Memory B cell (primary cell): ENCODE measurements at regions not wholly inside any gene's neighbourhood (a gene's known extent, or its start where the extent isn't known, plus 50 kb on each side); places are given as distances from the start of the nearest gene placed in this dataset.
"Not testable (repeated sequence)": the region's sequence is repeated elsewhere in the genome, so short reads cannot be mapped to it uniquely, and the experiment has no call there.

Experiments used
- ATAC-seq: fragments of 150-1000 bp; cut with Tn5 transposase; 2 replicates; pipeline ENCODE4 v1.10.0; 2021; ENCODE audit warnings: low read depth, mild to moderate bottlenecking, moderate library complexity
- DNase-seq, 2 donors: peaks; one replicate each; pipeline ENCODE4 v3.0.0; 2022; ENCODE audit warnings: low spot score in 2 of 2
- H3K27ac Mint-ChIP-seq: one replicate; pipeline ENCODE4 v1.8.0; 2022; ENCODE audit warnings: mild to moderate bottlenecking, moderate library complexity, mixed read lengths
- H3K27me3 Mint-ChIP-seq: one replicate; pipeline ENCODE4 v1.8.0; 2022; ENCODE audit warnings: mixed read lengths
- H3K36me3 Mint-ChIP-seq: one replicate; pipeline ENCODE4 v1.8.0; 2022; ENCODE audit warnings: mild to moderate bottlenecking, mixed read lengths
- H3K4me1 Mint-ChIP-seq: one replicate; pipeline ENCODE4 v1.8.0; 2022; ENCODE audit warnings: mixed read lengths
- H3K4me3 Mint-ChIP-seq: one replicate; pipeline ENCODE4 v1.8.0; 2022; ENCODE audit warnings: mild to moderate bottlenecking, moderate library complexity, mixed read lengths
- H3K9me3 Mint-ChIP-seq: one replicate; pipeline ENCODE4 v1.8.0; 2022; ENCODE audit warnings: mixed read lengths

- ATAC-seq: no peak
- H3K4me1 Mint-ChIP-seq: peaks cover 10% of the 10 kb centered on the region
- DNase-seq: no peak
- H3K36me3 Mint-ChIP-seq: no peaks in the 10 kb centered on the region
- H3K27me3 Mint-ChIP-seq: no peaks in the 10 kb centered on the region
- no peak overlapping the region for H3K27ac Mint-ChIP-seq
- no peak overlapping the region for H3K4me3 Mint-ChIP-seq
- H3K9me3 Mint-ChIP-seq: no peaks in the 10 kb centered on the region
These were observed 62.4 kb upstream of the TNFAIP3 start for GRCh38 chr6:137804637-137805036.

DNA sequence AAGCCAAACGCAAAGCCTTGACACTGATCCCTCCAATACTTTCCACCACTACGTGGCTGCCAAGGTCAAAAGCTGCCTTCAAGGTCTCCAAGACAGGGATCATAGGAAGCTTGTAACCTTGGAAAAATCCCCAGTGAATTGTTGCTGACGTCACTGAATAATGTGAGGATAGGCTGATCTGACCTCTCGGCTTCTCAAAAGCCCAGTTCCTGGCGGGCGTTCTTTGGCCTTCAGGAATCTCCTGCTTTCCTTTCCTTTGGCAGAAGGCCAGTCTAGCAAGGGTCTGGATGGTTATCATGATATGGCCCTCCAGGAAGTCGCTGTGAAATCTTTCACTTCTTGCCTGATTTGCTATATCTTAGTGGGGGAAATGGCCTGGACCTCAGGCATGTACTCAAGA lies 61.4 kb upstream of the TNFAIP3 start:
- no peak overlapping the region for H3K4me3 Mint-ChIP-seq
- H3K27me3 Mint-ChIP-seq: no peaks in the 10 kb centered on the region
- no peak for DNase-seq
- peaks cover under 1% of the 10 kb centered on the region for H3K4me1 Mint-ChIP-seq
- ATAC-seq: no peak
- no peaks in the 10 kb centered on the region for H3K9me3 Mint-ChIP-seq
- no peak overlapping the region for H3K27ac Mint-ChIP-seq
- H3K36me3 Mint-ChIP-seq: no peaks in the 10 kb centered on the region

DNA sequence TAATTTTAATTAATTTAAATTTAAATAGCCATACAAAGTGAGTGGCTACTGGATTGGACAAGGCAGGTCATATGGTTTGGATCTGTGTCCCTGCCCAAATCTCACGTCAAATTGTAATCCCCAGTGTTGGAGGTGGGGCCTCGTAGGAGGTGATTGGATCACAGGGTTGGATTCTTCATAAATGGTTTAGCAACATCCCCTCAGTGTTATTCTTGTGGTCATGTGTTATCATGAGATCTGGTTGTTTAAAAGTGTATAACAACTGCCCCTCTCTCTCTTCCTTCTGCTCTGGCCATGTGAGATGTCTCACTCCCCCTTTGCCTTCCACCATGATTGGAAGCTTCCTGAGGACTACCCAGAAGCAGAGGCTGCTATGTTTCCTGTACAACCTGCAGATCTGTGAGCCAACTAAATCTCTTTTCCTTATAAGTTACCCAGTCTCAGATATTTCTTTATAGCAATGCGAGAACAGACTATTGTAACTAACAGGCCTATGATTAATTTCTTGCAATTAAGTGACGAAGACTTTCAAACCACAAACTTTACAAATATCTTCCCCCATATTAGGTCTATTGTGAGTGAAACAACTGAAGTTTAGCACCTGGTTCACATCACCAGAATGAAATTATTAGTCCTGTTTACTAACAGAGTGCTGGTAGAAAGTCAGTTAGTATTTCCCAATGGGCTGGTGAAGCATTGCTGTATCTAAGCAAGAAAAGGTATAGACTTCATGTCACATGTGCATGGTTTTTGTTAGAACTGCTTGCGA lies 60.0 kb upstream of the TNFAIP3 start:
- Mint-ChIP-seq H3K9me3 (no peaks in the 10 kb centered on the region), H3K27me3 (no peaks in the 10 kb centered on the region), H3K4me3 (no peak overlapping the region), H3K27ac (peak overlapping the region; percentile 1), H3K36me3 (no peaks in the 10 kb centered on the region), H3K4me1 (peaks cover 13% of the 10 kb centered on the region)
- DNase-seq: no peak
- ATAC-seq: no peak

GRCh38 chr6:137808191-137808590 lies 58.9 kb upstream of the TNFAIP3 start:
- DNase-seq: no peak
- H3K4me3 Mint-ChIP-seq: no peak overlapping the region
- peaks cover 13% of the 10 kb centered on the region for H3K4me1 Mint-ChIP-seq
- no peaks in the 10 kb centered on the region for H3K36me3 Mint-ChIP-seq
- H3K27ac Mint-ChIP-seq: no peak overlapping the region
- H3K9me3 Mint-ChIP-seq: no peaks in the 10 kb centered on the region
- ATAC-seq: no peak
- H3K27me3 Mint-ChIP-seq: no peaks in the 10 kb centered on the region

DNA sequence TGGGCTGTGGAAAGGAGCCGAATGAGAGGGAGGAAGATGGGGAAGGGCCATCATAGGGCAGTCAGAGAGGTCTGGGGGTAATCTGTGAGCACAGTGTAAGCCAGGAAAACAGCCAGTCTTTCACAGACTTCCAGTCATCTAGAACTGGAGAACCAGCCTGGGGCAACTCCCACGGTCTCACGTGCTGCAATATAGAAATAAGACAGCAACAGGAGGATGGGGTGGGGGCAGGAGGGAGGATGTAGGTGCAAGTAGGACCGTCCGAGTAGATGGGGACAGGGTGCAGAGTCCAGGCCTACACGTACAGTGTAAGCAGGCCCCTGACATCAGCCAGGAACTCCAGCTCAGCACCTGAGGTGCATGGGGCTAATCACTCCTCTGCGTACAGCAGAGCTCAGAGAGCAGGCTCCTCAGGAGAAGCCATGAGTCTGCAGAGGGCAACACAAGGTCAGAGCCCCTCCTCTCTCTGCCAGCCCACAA lies 58.2 kb upstream of the TNFAIP3 start:
- no peaks in the 10 kb centered on the region for H3K27me3 Mint-ChIP-seq
- ATAC-seq: no peak
- no peak overlapping the region for H3K27ac Mint-ChIP-seq
- H3K4me1 Mint-ChIP-seq: peaks cover 13% of the 10 kb centered on the region
- DNase-seq: no peak
- H3K4me3 Mint-ChIP-seq: no peak overlapping the region
- H3K9me3 Mint-ChIP-seq: no peaks in the 10 kb centered on the region
- H3K36me3 Mint-ChIP-seq: no peaks in the 10 kb centered on the region

- not testable (repeated sequence) for H3K4me3 Mint-ChIP-seq, H3K27me3 Mint-ChIP-seq, H3K36me3 Mint-ChIP-seq, H3K9me3 Mint-ChIP-seq, ATAC-seq, DNase-seq
- Mint-ChIP-seq H3K27ac (peak overlapping the region; percentile 84), H3K4me1 (peaks cover 13% of the 10 kb centered on the region)
These were observed 57.0 kb upstream of the TNFAIP3 start for GRCh38 chr6:137809895-137810553.

DNA sequence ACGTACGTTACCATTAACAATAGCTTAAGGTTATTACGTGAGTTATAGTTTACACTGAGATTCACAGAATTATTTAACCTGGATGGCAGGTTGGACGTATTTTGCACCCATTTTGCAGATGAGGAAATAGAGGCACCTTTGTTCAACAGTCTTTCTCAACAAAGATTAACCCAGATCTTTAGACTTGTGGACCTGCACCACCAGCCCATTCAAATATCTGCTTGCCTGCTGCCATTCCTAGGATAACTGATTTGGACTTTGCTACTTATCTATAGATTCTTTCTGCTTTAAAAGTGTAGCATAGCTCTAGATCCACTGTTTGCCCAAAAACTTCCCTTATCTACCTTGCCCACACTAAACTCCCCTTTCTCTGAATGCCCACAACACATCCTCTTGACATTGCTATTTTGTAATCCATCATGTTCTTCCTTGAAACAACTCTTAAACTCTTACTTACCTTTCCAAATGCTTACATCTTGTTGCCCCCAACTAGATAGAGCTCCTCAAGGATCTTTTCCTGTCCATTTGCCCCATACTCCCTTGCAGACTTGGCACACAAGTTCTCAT lies 56.4 kb upstream of the TNFAIP3 start:
- Mint-ChIP-seq H3K27ac (peak overlapping the region; percentile 95), H3K36me3 (no peaks in the 10 kb centered on the region), H3K9me3 (no peaks in the 10 kb centered on the region), H3K27me3 (no peaks in the 10 kb centered on the region), H3K4me1 (peaks cover 13% of the 10 kb centered on the region), H3K4me3 (no peak overlapping the region)
- no peak for ATAC-seq
- no peak for DNase-seq

GRCh38 chr6:137811121-137811915 lies 55.7 kb upstream of the TNFAIP3 start:
- Mint-ChIP-seq H3K9me3 (no peaks in the 10 kb centered on the region), H3K27ac (peak overlapping the region; percentile 95), H3K36me3 (no peaks in the 10 kb centered on the region), H3K27me3 (no peaks in the 10 kb centered on the region), H3K4me1 (peaks cover 16% of the 10 kb centered on the region), H3K4me3 (peak overlapping the region; percentile 74)
- peak; percentile 53 to 61 for DNase-seq
- ATAC-seq: peak; percentile 98

- no peaks in the 10 kb centered on the region for H3K27me3 Mint-ChIP-seq
- H3K27ac Mint-ChIP-seq: peak overlapping the region; percentile 95
- H3K36me3 Mint-ChIP-seq: no peaks in the 10 kb centered on the region
- no peak for DNase-seq
- H3K4me1 Mint-ChIP-seq: peaks cover 16% of the 10 kb centered on the region
- H3K4me3 Mint-ChIP-seq: peak overlapping the region; percentile 74
- no peaks in the 10 kb centered on the region for H3K9me3 Mint-ChIP-seq
- no peak for ATAC-seq
These were observed 55.0 kb upstream of the TNFAIP3 start for GRCh38 chr6:137811916-137812553.

DNA sequence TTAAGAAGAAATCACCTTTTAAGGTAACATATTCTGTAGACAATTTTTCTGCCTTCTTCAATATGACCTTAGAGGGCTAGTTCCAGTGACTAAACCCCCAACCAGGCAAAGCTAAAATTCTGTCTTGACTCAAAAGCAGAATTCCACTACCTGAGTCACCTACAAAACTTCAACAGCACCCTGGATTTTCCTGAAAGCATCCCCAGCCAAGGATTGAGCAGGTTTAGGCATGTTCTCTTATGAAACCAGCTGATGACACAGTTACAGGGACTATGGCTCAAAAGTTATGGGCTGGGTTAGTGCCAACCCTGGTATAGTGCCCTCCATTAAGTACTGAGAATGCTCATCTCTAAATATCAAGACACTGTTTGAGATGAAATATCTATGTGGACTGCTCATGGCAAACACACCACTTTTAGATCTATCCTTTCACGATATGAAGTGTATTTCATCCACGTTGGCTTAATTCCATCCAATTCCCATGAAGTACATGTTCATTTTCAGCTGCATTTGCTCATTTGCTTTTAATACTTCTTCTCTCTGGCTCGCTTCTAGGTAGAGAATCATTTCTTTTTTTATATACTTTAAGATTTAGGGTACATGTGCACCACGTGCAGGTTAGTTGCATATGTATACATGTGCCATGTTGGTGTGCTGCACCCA lies 53.6 kb upstream of the TNFAIP3 start:
- Mint-ChIP-seq H3K4me1 (peaks cover 16% of the 10 kb centered on the region), H3K27me3 (no peaks in the 10 kb centered on the region), H3K9me3 (no peaks in the 10 kb centered on the region), H3K36me3 (no peaks in the 10 kb centered on the region), H3K27ac (peak overlapping the region; percentile 46), H3K4me3 (no peak overlapping the region)
- ATAC-seq: no peak
- no peak for DNase-seq

GRCh38 chr6:137814030-137814429 lies 53.0 kb upstream of the TNFAIP3 start:
- H3K4me3 Mint-ChIP-seq: not testable (repeated sequence)
- H3K27ac Mint-ChIP-seq: peak overlapping the region; percentile 18
- peaks cover 19% of the 10 kb centered on the region for H3K4me1 Mint-ChIP-seq

DNA sequence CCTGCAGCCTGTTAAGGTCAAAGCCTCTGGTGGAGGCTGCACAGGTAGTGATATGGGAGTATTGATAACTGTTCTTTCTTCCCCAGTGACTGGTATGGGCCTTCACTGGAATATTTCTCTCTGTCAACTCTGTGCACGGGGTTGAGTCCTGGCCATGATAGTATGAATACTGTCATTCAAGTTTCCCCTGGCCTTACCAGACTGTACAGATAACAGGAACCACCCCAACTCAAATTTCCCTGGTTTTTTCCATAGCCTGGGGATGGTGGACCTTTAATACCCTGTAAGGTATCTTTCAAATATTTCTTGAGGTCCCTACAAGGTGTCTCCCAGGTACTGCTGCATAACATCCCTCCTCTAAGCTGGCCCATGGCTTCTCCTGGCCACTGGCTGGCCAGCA lies 51.4 kb upstream of the TNFAIP3 start:
- DNase-seq (no peak), ATAC-seq (no peak)
- H3K4me1 Mint-ChIP-seq: peaks cover 30% of the 10 kb centered on the region
- H3K9me3 Mint-ChIP-seq: no peaks in the 10 kb centered on the region
- no peak overlapping the region for H3K27ac Mint-ChIP-seq
- no peaks in the 10 kb centered on the region for H3K27me3 Mint-ChIP-seq
- no peak overlapping the region for H3K4me3 Mint-ChIP-seq
- no peaks in the 10 kb centered on the region for H3K36me3 Mint-ChIP-seq

More at GRCh38 chr6:137814030-137814429, 53.0 kb upstream of the TNFAIP3 start:
- H3K27me3 Mint-ChIP-seq, H3K9me3 Mint-ChIP-seq, H3K36me3 Mint-ChIP-seq, DNase-seq, ATAC-seq: not testable (repeated sequence)

- peaks cover 25% of the 10 kb centered on the region for H3K4me1 Mint-ChIP-seq
- DNase-seq (no peak), ATAC-seq (no peak)
- H3K27ac Mint-ChIP-seq: no peak overlapping the region
- no peaks in the 10 kb centered on the region for H3K27me3 Mint-ChIP-seq
- H3K36me3 Mint-ChIP-seq: no peaks in the 10 kb centered on the region
- H3K4me3 Mint-ChIP-seq: no peak overlapping the region
- no peaks in the 10 kb centered on the region for H3K9me3 Mint-ChIP-seq
These were observed 50.9 kb upstream of the TNFAIP3 start for GRCh38 chr6:137816133-137816579.
